H1 (cell line): ENCODE measurements at regions not wholly inside any gene's neighbourhood (a gene's known extent, or its start where the extent isn't known, plus 50 kb on each side); places are given as distances from the start of the nearest gene placed in this dataset.

ENCODE experiments used
- CTCF ChIA-PET: fragments of 300-600 bp; sonication (Branson Sonifier 250); formaldehyde crosslinking; loops from one replicate; lab custom pipeline; 2021; ENCODE audit not compliant: partially characterized antibody; lab: Charles Lee
- POLR2A ChIA-PET: fragments of 300-600 bp; sonication (Branson Sonifier 250); formaldehyde crosslinking; loops from one replicate; lab custom pipeline; 2021; ENCODE audit warnings: inconsistent platforms; ENCODE audit not compliant: partially characterized antibody; lab: Charles Lee
- DNase-seq, 2 experiments: peaks; one replicate each; pipeline versions ENCODE4 v3.0.0 to v3.0.0-alpha.2; 2010 to 2022; ENCODE audit warnings: low spot score in 2 of 2, low read depth in 1 of 2, mixed read lengths in 1 of 2
- FAIRE-seq: peaks from 2 replicates; lab custom pipeline; 2011; peaks lifted over from hg19 to GRCh38; lab: Jason Lieb, UNC
- H2AFZ ChIP-seq: 2 replicates; pipeline ENCODE4 v1.8.1; 2012; ENCODE audit warnings: low read length, inconsistent platforms
- H2AK5ac ChIP-seq: 2 replicates; pipeline ENCODE4 v1.6.1; 2013; ENCODE audit warnings: low read depth, low read length
- H2BK120ac ChIP-seq: replicated peaks from 2 replicates; pipeline ENCODE3; 2013; ENCODE audit warnings: low read depth, low read length, inconsistent platforms
- H2BK12ac ChIP-seq: 2 replicates; pipeline ENCODE4 v1.6.1; 2013; ENCODE audit warnings: low read depth, low read length
- H2BK15ac ChIP-seq: 2 replicates; pipeline ENCODE4 v1.6.1; 2013; ENCODE audit warnings: low read length
- H2BK20ac ChIP-seq: 2 replicates; pipeline ENCODE4 v1.6.1; 2013; ENCODE audit warnings: low read length
- H2BK5ac ChIP-seq: 2 replicates; pipeline ENCODE4 v1.6.1; 2013; ENCODE audit warnings: low read depth, low read length
- H3K14ac ChIP-seq: 2 replicates; pipeline ENCODE4 v1.6.1; 2013; ENCODE audit warnings: inconsistent platforms; ENCODE audit not compliant: insufficient read length
- H3K18ac ChIP-seq: 2 replicates; pipeline ENCODE4 v1.6.1; 2013; ENCODE audit warnings: low read length; ENCODE audit errors: extremely low read depth
- H3K23ac ChIP-seq: 2 replicates; pipeline ENCODE4 v1.6.1; 2013; ENCODE audit warnings: inconsistent platforms; ENCODE audit not compliant: insufficient read length
- H3K23me2 ChIP-seq: 2 replicates; pipeline ENCODE4 v1.6.1; 2013; ENCODE audit warnings: low read depth, low read length
- H3K27ac ChIP-seq: 2 replicates; pipeline ENCODE4 v1.6.1; 2011; ENCODE audit warnings: low read depth, low read length, inconsistent platforms
- H3K27me3 ChIP-seq, 4 experiments: replicated peaks in 1 of 4; 1 replicate in 1 of 4; 2 replicates in 3 of 4; pipeline versions ENCODE4 v1.6.1 to v1.8.1; 2011 to 2013; ENCODE audit warnings: low read length in 3 of 4, mild to moderate bottlenecking in 3 of 4, inconsistent platforms in 2 of 4, mixed read lengths in 2 of 4, moderate library complexity in 1 of 4; ENCODE audit not compliant: control insufficient read depth in 3 of 4, insufficient read depth in 3 of 4; ENCODE audit errors: extremely low read depth in 1 of 4
- H3K36me3 ChIP-seq, 4 experiments: 2 replicates each; pipeline versions ENCODE4 v1.6.1 to v1.8.1; 2011 to 2013; ENCODE audit warnings: mild to moderate bottlenecking in 4 of 4, low read length in 3 of 4, moderate library complexity in 2 of 4, control low read depth in 1 of 4, inconsistent platforms in 1 of 4; ENCODE audit not compliant: insufficient read depth in 4 of 4, control insufficient read depth in 2 of 4
- H3K4ac ChIP-seq: replicated peaks from 2 replicates; pipeline ENCODE3; 2013; ENCODE audit warnings: low read length, low read depth, mixed read lengths, inconsistent platforms; ENCODE audit not compliant: insufficient read length
- H3K4me1 ChIP-seq, 4 experiments: replicated peaks in 1 of 4; 1 replicate in 1 of 4; 2 replicates in 3 of 4; pipeline versions ENCODE4 v1.6.1 to v1.8.1; 2011 to 2013; ENCODE audit warnings: low read length in 3 of 4, inconsistent platforms in 2 of 4, mixed read lengths in 1 of 4; ENCODE audit not compliant: insufficient read depth in 4 of 4, control insufficient read depth in 3 of 4
- H3K4me2 ChIP-seq, 2 experiments: 2 replicates each; pipeline versions ENCODE4 v1.6.1 to v1.8.1; 2011 to 2013; ENCODE audit warnings: low read depth in 2 of 2, low read length in 2 of 2, control low read depth in 1 of 2, inconsistent platforms in 1 of 2, mild to moderate bottlenecking in 1 of 2; ENCODE audit not compliant: insufficient read depth in 1 of 2
- H3K4me3 ChIP-seq, 4 experiments: fragments of 200-600, 300-600 bp in 1 of 4; sonication (generic), shearing (Covaris generic), sonication (Bioruptor Twin) in 1 of 4; 2 replicates each; pipeline versions ENCODE4 v1.5.1 to v1.8.1; 2011 to 2016; ENCODE audit warnings: low read length in 4 of 4, low read depth in 3 of 4, control low read depth in 2 of 4, inconsistent platforms in 2 of 4, mild to moderate bottlenecking in 2 of 4, mixed read lengths in 1 of 4, moderate library complexity in 1 of 4; ENCODE audit not compliant: insufficient read depth in 2 of 4; ENCODE audit errors: extremely low read depth in 1 of 4
- H3K56ac ChIP-seq: replicated peaks from 2 replicates; pipeline ENCODE3; 2013; ENCODE audit warnings: low read depth, mild to moderate bottlenecking, mixed read lengths, low read length, inconsistent platforms; ENCODE audit not compliant: insufficient read length
- H3K79me1 ChIP-seq: 2 replicates; pipeline ENCODE4 v1.6.1; 2013; ENCODE audit warnings: low read depth, low read length, control low read depth
- H3K79me2 ChIP-seq, 2 experiments: 2 replicates each; pipeline versions ENCODE4 v1.6.1 to v1.8.1; 2012 to 2013; ENCODE audit warnings: low read length in 2 of 2, mild to moderate bottlenecking in 2 of 2, inconsistent platforms in 1 of 2; ENCODE audit not compliant: insufficient read depth in 2 of 2, control insufficient read depth in 1 of 2
- H3K9ac ChIP-seq, 4 experiments: replicated peaks in 1 of 4; 1 replicate in 1 of 4; 2 replicates in 3 of 4; pipeline versions ENCODE4 v1.6.1 to v1.8.1; 2011 to 2013; ENCODE audit warnings: low read depth in 3 of 4, low read length in 3 of 4, control low read depth in 2 of 4, mild to moderate bottlenecking in 2 of 4, moderate library complexity in 2 of 4, inconsistent platforms in 1 of 4; ENCODE audit errors: extremely low read depth in 1 of 4
- H3K9me3 ChIP-seq, 2 experiments: 2 replicates each; pipeline versions ENCODE4 v1.6.1 to v1.8.1; 2012 to 2013; ENCODE audit warnings: mild to moderate bottlenecking in 2 of 2, moderate library complexity in 2 of 2, control low read depth in 1 of 2, inconsistent platforms in 1 of 2, low read depth in 1 of 2, low read length in 1 of 2, mixed read lengths in 1 of 2; ENCODE audit not compliant: insufficient read depth in 2 of 2
- H4K20me1 ChIP-seq, 2 experiments: replicated peaks in 1 of 2; 2 replicates each; pipeline versions ENCODE3 to v1.8.1; 2011 to 2013; ENCODE audit warnings: inconsistent platforms in 2 of 2, low read length in 2 of 2, mild to moderate bottlenecking in 1 of 2; ENCODE audit not compliant: insufficient read depth in 2 of 2, control insufficient read depth in 1 of 2
- H4K5ac ChIP-seq: 2 replicates; pipeline ENCODE4 v1.6.1; 2013; ENCODE audit warnings: low read length, low read depth, mixed read lengths, inconsistent platforms; ENCODE audit not compliant: insufficient read length
- H4K8ac ChIP-seq: 2 replicates; pipeline ENCODE4 v1.8.0; 2013; ENCODE audit warnings: mild to moderate bottlenecking, moderate library complexity, low read length, inconsistent platforms; ENCODE audit not compliant: insufficient read depth; ENCODE audit errors: extremely low read depth
- H4K91ac ChIP-seq: replicated peaks from 2 replicates; pipeline ENCODE3; 2013; ENCODE audit warnings: low read length, mixed read lengths, inconsistent platforms; ENCODE audit not compliant: insufficient read length
- ASH2L ChIP-seq: fragments of 200-600, 300-600 bp; sonication (generic); IDR thresholded peaks from one replicate; pipeline ENCODE4 v1.7.1; 2017; ENCODE audit warnings: low read length
- BRCA1 ChIP-seq: IDR thresholded peaks from 2 replicates; pipeline ENCODE4 v1.6.1; 2012; ENCODE audit warnings: low read depth, low read length, improper control_type of control experiment
- PHF8 ChIP-seq: fragments of 200-600 bp; sonication (generic); conservative IDR thresholded peaks from 2 replicates; pipeline ENCODE4 v1.7.1; 2012; ENCODE audit warnings: low read depth, mild to moderate bottlenecking, inconsistent platforms, low read length, moderate library complexity
- POLR2AphosphoS5 ChIP-seq: IDR thresholded peaks from 2 replicates; pipeline ENCODE4 v1.6.1; 2011; ENCODE audit warnings: low read depth, low read length
- SP4 ChIP-seq: IDR thresholded peaks from 2 replicates; pipeline ENCODE4 v1.6.1; 2012; ENCODE audit warnings: low read length, inconsistent platforms
- TAF7 ChIP-seq: optimal IDR thresholded peaks from 2 replicates; pipeline ENCODE3; 2011; ENCODE audit warnings: low read depth, mild to moderate bottlenecking, inconsistent platforms, low read length, moderate library complexity, borderline replicate concordance
- YY1 ChIP-seq: IDR thresholded peaks from 2 replicates; pipeline ENCODE4 v1.6.1; 2011; ENCODE audit warnings: low read depth, mild to moderate bottlenecking, low read length
- WGBS, 2 experiments: shearing (Covaris generic) in 1 of 2; methylation state at CpG; one replicate each; pipeline versions ENCODE4 v1.1.6 to v1.1.7; 2013 to 2015; ENCODE audit warnings: low lambda C conversion rate in 2 of 2, mixed read lengths in 2 of 2, inconsistent platforms in 1 of 2, low coverage in 1 of 2, missing lambda C conversion rate in 1 of 2; ENCODE audit not compliant: insufficient replicate concordance in 2 of 2, insufficient coverage in 1 of 2, insufficient read length in 1 of 2; ENCODE audit errors: extremely low coverage in 1 of 2, missing lambda C conversion rate in 1 of 2; 5-methylcytosine and 5-hydroxymethylcytosine counted together
- TF ChIP-seq, protein P1 (sequence below), 3 experiments: IDR thresholded peaks; 1 replicate in 2 of 3; 2 replicates in 1 of 3; pipeline versions ENCODE4 v1.5.1 to v1.6.1; 2011; ENCODE audit warnings: low read length in 3 of 3, mild to moderate bottlenecking in 3 of 3, inconsistent platforms in 2 of 3, low read depth in 1 of 3, moderate library complexity in 1 of 3; ENCODE audit not compliant: insufficient read depth in 1 of 3; ENCODE audit errors: control extremely low read depth in 1 of 3
- TF ChIP-seq, protein P2 (sequence below): IDR thresholded peaks from 2 replicates; pipeline ENCODE4 v1.6.1; 2011; ENCODE audit warnings: low read length, improper control_type of control experiment

DNA sequence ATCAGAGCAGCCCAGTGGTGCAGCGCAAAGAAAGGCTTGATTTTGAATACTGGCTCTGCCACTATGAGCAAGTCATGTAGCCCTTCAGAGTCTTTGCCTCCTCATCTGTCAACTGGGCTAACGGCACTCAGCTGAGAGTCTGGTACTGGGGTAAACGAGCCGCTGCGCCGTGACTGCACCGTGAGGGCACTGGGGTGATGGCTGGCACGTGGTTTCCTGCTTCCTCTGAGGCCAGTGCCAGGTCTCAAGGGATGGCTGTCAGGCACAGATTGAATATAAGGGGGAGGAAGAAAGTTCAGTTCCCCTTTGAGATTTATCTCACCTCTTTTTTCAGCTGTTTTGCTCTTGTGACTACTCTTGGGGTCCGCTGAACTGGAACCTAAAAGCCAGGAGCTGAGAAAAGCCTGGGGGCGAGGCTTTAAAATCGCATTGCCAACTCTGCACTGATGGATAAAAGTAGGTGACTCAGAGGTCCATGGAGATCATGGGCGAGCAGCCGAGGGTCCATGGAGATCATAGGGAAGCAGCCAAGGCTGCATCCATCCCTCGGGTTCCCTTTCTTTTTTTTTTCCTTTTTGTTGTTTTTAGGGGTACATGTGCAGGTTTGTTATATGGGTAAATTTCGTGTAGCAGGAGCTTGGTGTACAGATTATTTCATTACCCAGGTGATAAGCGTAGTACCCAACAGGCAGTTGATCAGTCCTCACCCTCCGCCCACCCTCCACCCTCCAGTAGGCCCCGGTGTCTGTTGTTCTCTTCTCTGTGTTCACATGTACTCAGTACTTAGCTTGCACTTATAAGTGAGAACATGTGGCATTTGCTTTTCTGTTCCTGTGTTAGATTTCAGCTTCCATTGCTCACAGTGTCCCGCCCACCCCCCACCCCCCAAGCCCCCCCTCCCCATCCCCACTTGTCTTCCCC lies 114.3 kb downstream of the SPP2 start:
- Histone ChIP-seq H3K79me2 (no peaks in the 10 kb centered on the region), H3K23me2 (peaks cover 3% of the 10 kb centered on the region; the same call in 1 of the 2 replicates), H3K4me2 (no peak overlapping the region), H2BK120ac (no peak overlapping the region), H2BK15ac (no peak overlapping the region), H3K4ac (no peak overlapping the region), H2BK5ac (no peak overlapping the region), H3K18ac (no peak overlapping the region), H3K27me3 (no peaks in the 10 kb centered on the region), H3K4me3 (no peak overlapping the region), H2AK5ac (no peak overlapping the region), H4K5ac (no peak overlapping the region), H3K36me3 (no peaks in the 10 kb centered on the region), H3K27ac (0 out of 2 replicates have a peak overlapping the region, but pooled peaks have one; percentile 4), H3K4me1 (peaks cover 0 to 6% (median 3%) of the 10 kb centered on the region in 4 experiments; a peak in 5 of 7 replicates), H4K91ac (no peak overlapping the region), H4K20me1 (no peaks in the 10 kb centered on the region), H3K9ac (no peak overlapping the region), H3K14ac (no peak overlapping the region), H3K79me1 (no peaks in the 10 kb centered on the region), H3K56ac (no peak overlapping the region), H2BK20ac (no peak overlapping the region), H2AFZ (no peak overlapping the region), H4K8ac (no peak overlapping the region), H3K9me3 (no peaks in the 10 kb centered on the region), H3K23ac (no peak overlapping the region), H2BK12ac (no peak overlapping the region)
- DNase-seq, result no peak
- ChIA-PET POLR2A (no interaction called here), CTCF (interaction anchor here (2.0 kb wide), 1 partner anchor 10 kb away, joined by 5 read pairs; no protein-coding TSS in a partner anchor)
- FAIRE-seq, result no peak
- 88% methylated on average over 18 of the region's 19 CpGs; no CpG with 5 or more reads in 1 of the 2 experiments for WGBS, 2 experiments
- TF ChIP-seq POLR2AphosphoS5, result no peak
- TF ChIP-seq, protein P1, sequence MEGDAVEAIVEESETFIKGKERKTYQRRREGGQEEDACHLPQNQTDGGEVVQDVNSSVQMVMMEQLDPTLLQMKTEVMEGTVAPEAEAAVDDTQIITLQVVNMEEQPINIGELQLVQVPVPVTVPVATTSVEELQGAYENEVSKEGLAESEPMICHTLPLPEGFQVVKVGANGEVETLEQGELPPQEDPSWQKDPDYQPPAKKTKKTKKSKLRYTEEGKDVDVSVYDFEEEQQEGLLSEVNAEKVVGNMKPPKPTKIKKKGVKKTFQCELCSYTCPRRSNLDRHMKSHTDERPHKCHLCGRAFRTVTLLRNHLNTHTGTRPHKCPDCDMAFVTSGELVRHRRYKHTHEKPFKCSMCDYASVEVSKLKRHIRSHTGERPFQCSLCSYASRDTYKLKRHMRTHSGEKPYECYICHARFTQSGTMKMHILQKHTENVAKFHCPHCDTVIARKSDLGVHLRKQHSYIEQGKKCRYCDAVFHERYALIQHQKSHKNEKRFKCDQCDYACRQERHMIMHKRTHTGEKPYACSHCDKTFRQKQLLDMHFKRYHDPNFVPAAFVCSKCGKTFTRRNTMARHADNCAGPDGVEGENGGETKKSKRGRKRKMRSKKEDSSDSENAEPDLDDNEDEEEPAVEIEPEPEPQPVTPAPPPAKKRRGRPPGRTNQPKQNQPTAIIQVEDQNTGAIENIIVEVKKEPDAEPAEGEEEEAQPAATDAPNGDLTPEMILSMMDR (IDR thresholded peaks at IDR 0.05; ENCODE audit: control extremely low read depth in 1 of 3, insufficient read depth in 1 of 3, low read depth in 1 of 3, low read length in 3 of 3), result no peak
- TF ChIP-seq, protein P2, sequence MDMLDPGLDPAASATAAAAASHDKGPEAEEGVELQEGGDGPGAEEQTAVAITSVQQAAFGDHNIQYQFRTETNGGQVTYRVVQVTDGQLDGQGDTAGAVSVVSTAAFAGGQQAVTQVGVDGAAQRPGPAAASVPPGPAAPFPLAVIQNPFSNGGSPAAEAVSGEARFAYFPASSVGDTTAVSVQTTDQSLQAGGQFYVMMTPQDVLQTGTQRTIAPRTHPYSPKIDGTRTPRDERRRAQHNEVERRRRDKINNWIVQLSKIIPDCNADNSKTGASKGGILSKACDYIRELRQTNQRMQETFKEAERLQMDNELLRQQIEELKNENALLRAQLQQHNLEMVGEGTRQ, result no peak
- TF ChIP-seq SP4, result no peak
- TF ChIP-seq BRCA1, result no peak
- no peak for TF ChIP-seq PHF8
- TF ChIP-seq YY1, result no peak
- no peak for TF ChIP-seq ASH2L
- no peak for TF ChIP-seq TAF7
